ENCODE measurements at regions not wholly inside any gene's neighbourhood (a gene's known extent, or its start where the extent isn't known, plus 50 kb on each side); places are given as distances from the start of the nearest gene placed in this dataset.

GRCh38 chr2:16008331-16008850 lies 68.0 kb downstream of the MYCN start:
- TF ChIP-seq CTCF (IDR thresholded peaks at IDR 0.05; ENCODE audit: control extremely low read depth, extremely low read depth, low read depth, missing control alignments): no peak
- POLR2A ChIA-PET: no interaction called here
- DNase-seq (ENCODE audit: extremely low spot score): no peak
- CTCF ChIA-PET: no interaction called here

- no peak for TF ChIP-seq CTCF (IDR thresholded peaks at IDR 0.05; ENCODE audit: control extremely low read depth, extremely low read depth, low read depth, missing control alignments)
- CTCF ChIA-PET: interaction anchor here (1.6 kb wide), 1 partner anchor 16 kb away, joined by 4 read pairs; no protein-coding TSS in a partner anchor
- POLR2A ChIA-PET: no interaction called here
- no peak for DNase-seq (ENCODE audit: extremely low spot score)
Measured at GRCh38 chr2:16007167-16007934, 67.0 kb downstream of the MYCN start.

GRCh38 chr2:16006537-16007166 lies 66.3 kb downstream of the MYCN start:
- POLR2A ChIA-PET: no interaction called here
- DNase-seq (ENCODE audit: extremely low spot score): no peak
- TF ChIP-seq CTCF (IDR thresholded peaks at IDR 0.05; ENCODE audit: control extremely low read depth, extremely low read depth, low read depth, missing control alignments): no peak
- CTCF ChIA-PET: interaction anchor here (1.6 kb wide), 1 partner anchor 17 kb away, joined by 4 read pairs; no protein-coding TSS in a partner anchor

GRCh38 chr2:16005816-16006536 lies 65.6 kb downstream of the MYCN start:
- ChIA-PET CTCF (interaction anchor here (1.6 kb wide), 1 partner anchor 18 kb away, joined by 4 read pairs; no protein-coding TSS in a partner anchor), POLR2A (no interaction called here)
- TF ChIP-seq CTCF (IDR thresholded peaks at IDR 0.05; ENCODE audit: control extremely low read depth, extremely low read depth, low read depth, missing control alignments): no peak
- DNase-seq (ENCODE audit: extremely low spot score): no peak

- ChIA-PET POLR2A (no interaction called here), CTCF (no interaction called here)
- DNase-seq (ENCODE audit: extremely low spot score): no peak
- TF ChIP-seq CTCF (IDR thresholded peaks at IDR 0.05; ENCODE audit: control extremely low read depth, extremely low read depth, low read depth, missing control alignments): no peak
Measured at GRCh38 chr2:16005389-16005788, 65.0 kb downstream of the MYCN start.

- no peak for DNase-seq (ENCODE audit: extremely low spot score)
- no peak for TF ChIP-seq CTCF (IDR thresholded peaks at IDR 0.05; ENCODE audit: control extremely low read depth, extremely low read depth, low read depth, missing control alignments)
- ChIA-PET CTCF (no interaction called here), POLR2A (no interaction called here)
Measured at GRCh38 chr2:16003809-16004208, 63.5 kb downstream of the MYCN start.

Measured in GM10248 (cell line).